Germinal center (tissue), 1 donor: ENCODE measurements at regions not wholly inside any gene's neighbourhood (a gene's known extent, or its start where the extent isn't known, plus 50 kb on each side); places are given as distances from the start of the nearest gene placed in this dataset.
A peak's percentile ranks its signal among the peaks of the same experiment; 100 is the strongest.
"Not testable (repeated sequence)": the region's sequence is repeated elsewhere in the genome, so short reads cannot be mapped to it uniquely, and the experiment has no call there.

Experiments used
- DNase-seq: peaks from one replicate; pipeline ENCODE4 v3.0.0; 2012; ENCODE audit warnings: mixed read lengths, low spot score

GRCh38 chr4:89496851-89497250, 189.3 kb upstream of the GPRIN3 start:
- no peak for DNase-seq

- no peak for DNase-seq
Observed at GRCh38 chr4:89493367-89493766, 185.8 kb upstream of the GPRIN3 start.

- DNase-seq: no peak
Observed at GRCh38 chr4:89492581-89493071, 185.0 kb upstream of the GPRIN3 start.

- DNase-seq: no peak
Observed at GRCh38 chr4:89491761-89492160, 184.2 kb upstream of the GPRIN3 start.

GRCh38 chr4:89489921-89490431, 182.4 kb upstream of the GPRIN3 start:
- not testable (repeated sequence) for DNase-seq

GRCh38 chr4:89489338-89489771, 181.8 kb upstream of the GPRIN3 start:
- DNase-seq: no peak

- DNase-seq: no peak
Observed at GRCh38 chr4:89488736-89489135, 181.1 kb upstream of the GPRIN3 start.

- no peak for DNase-seq
Observed at GRCh38 chr4:89486673-89487072, 179.1 kb upstream of the GPRIN3 start.

- no peak for DNase-seq
Observed at GRCh38 chr4:89486042-89486441, 178.4 kb upstream of the GPRIN3 start.

- DNase-seq: no peak
Observed at GRCh38 chr4:89483833-89484232, 176.2 kb upstream of the GPRIN3 start.

GRCh38 chr4:89482926-89483595, 175.5 kb upstream of the GPRIN3 start:
- no peak for DNase-seq

- DNase-seq: no peak
Observed at GRCh38 chr4:89482251-89482650, 174.7 kb upstream of the GPRIN3 start.

GRCh38 chr4:89469930-89470375, 162.4 kb upstream of the GPRIN3 start:
- peak; percentile 6 for DNase-seq

GRCh38 chr4:89469516-89469915, 161.9 kb upstream of the GPRIN3 start:
- DNase-seq: no peak

- no peak for DNase-seq
Observed at GRCh38 chr4:89468602-89469001, 161.0 kb upstream of the GPRIN3 start.

GRCh38 chr4:89463341-89463740, 155.7 kb upstream of the GPRIN3 start:
- no peak for DNase-seq

GRCh38 chr4:89447543-89447942, 139.9 kb upstream of the GPRIN3 start:
- no peak for DNase-seq

- DNase-seq: no peak
Observed at GRCh38 chr4:89446193-89446592, 138.6 kb upstream of the GPRIN3 start.

GRCh38 chr4:89439533-89439932, 131.9 kb upstream of the GPRIN3 start:
- DNase-seq: no peak

- DNase-seq: peak; percentile 40
Observed at GRCh38 chr4:89438102-89438831, 130.7 kb upstream of the GPRIN3 start.

GRCh38 chr4:89434364-89434988, 126.9 kb upstream of the GPRIN3 start:
- peak; percentile 36 for DNase-seq

- no peak for DNase-seq
Observed at GRCh38 chr4:89427782-89428181, 120.2 kb upstream of the GPRIN3 start.

- no peak for DNase-seq
Observed at GRCh38 chr4:89425023-89425422, 117.4 kb upstream of the GPRIN3 start.
